ENCODE measurements at regions not wholly inside any gene's neighbourhood (a gene's known extent, or its start where the extent isn't known, plus 50 kb on each side); places are given as distances from the start of the nearest gene placed in this dataset.
"Not testable (repeated sequence)": the region's sequence is repeated elsewhere in the genome, so short reads cannot be mapped to it uniquely, and the experiment has no call there.

DNA sequence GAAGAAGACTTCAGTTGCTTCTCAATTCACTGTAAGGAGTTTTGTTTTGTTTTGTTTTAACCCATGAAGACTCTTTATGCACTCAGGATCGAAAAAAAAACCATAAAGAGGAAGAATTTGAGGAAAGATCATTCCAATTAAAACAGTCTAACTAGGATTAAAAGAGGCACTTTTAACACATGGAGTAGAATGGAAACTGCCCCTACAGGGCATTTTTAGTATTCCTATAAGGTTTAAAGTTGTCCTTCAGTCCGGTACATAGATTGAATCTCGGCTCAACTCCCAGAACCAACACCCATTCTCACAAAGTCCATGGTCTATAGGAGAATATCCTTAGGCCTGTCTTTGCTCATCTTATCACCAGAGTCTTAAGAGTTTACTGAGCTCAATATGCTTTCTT, 469.6 kb downstream of the DTWD2 start:
- no peak overlapping the region for H3K4me3 Mint-ChIP-seq

DNA sequence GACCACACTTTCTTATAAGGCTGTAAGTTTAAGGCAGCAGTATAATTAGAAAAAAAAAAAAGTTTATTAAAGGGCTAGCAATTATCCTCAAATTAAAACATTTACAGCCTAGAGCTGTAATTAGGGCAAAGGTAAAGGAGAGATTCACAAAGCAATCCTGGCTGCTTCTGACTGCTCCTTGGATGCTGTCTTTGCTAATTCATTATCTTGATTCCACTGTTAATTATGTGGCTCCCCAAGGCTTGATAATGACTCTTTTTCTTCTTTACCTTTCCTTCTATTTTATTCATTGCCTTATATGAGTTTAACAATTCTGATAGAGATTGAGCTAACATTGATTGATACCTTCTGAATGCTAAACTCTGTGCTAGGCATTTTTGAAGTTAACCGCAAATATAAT, 476.5 kb downstream of the DTWD2 start:
- ATAC-seq (replicated peaks): no peak
- no peak overlapping the region for H3K27ac Mint-ChIP-seq

More for the DNA sequence above, 469.6 kb downstream of the DTWD2 start:
- no peak overlapping the region for H3K27ac Mint-ChIP-seq
- H3K36me3 Mint-ChIP-seq (ENCODE audit: insufficient read depth): no peaks in the 10 kb centered on the region
- no peak for ATAC-seq (replicated peaks)
- H3K9me3 Mint-ChIP-seq: peaks cover 4 to 7% of the 10 kb centered on the region in 2 donors
- H3K27me3 Mint-ChIP-seq: no peaks in the 10 kb centered on the region
- no peak for DNase-seq
- H3K4me1 Mint-ChIP-seq (ENCODE audit: low read depth in 2 of 2): no peaks in the 10 kb centered on the region

DNA sequence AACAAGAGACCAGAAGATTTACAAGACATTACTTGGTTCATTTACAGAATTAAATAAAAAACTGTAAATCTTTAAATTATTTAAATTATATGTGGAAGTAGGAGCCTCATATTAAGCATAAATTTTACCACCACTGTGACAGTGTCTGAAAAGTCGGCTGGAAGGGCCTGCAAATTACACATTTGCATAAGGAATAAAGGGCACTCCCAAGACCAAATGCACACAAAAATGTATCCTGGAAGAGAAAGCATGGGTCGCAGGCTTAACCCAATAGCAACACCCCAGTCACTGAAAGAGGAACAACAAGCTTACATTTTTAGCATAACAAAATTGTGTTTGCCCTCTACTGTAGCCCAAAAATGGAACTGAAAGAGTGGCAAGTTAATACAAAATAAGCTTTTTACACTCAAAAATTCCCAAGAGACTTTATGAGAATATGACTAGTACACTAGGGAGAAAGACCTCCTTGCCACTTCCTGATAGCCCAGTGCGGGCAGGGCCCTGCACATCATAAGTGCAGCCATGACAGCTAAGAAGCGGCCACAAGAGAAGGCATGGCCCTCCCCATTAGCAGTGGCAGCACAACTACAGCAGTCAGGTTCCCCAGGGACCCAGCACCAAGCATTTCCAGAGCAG, 482.0 kb downstream of the DTWD2 start:
- no peak overlapping the region for H3K27ac Mint-ChIP-seq
- no peaks in the 10 kb centered on the region for H3K36me3 Mint-ChIP-seq (ENCODE audit: insufficient read depth)
- no peaks in the 10 kb centered on the region for H3K4me1 Mint-ChIP-seq (ENCODE audit: low read depth in 2 of 2)
- no peak for DNase-seq
- H3K27me3 Mint-ChIP-seq: no peaks in the 10 kb centered on the region
- ATAC-seq (replicated peaks): no peak
- peaks cover 8% of the 10 kb centered on the region in 2 donors for H3K9me3 Mint-ChIP-seq
- no peak overlapping the region for H3K4me3 Mint-ChIP-seq

More for the DNA sequence above, 476.5 kb downstream of the DTWD2 start:
- no peak for DNase-seq
- Mint-ChIP-seq H3K4me1 (ENCODE audit: low read depth in 2 of 2) (no peaks in the 10 kb centered on the region), H3K36me3 (ENCODE audit: insufficient read depth) (no peaks in the 10 kb centered on the region), H3K9me3 (peaks cover 1 to 4% of the 10 kb centered on the region in 2 donors), H3K4me3 (no peak overlapping the region), H3K27me3 (no peaks in the 10 kb centered on the region)

DNA sequence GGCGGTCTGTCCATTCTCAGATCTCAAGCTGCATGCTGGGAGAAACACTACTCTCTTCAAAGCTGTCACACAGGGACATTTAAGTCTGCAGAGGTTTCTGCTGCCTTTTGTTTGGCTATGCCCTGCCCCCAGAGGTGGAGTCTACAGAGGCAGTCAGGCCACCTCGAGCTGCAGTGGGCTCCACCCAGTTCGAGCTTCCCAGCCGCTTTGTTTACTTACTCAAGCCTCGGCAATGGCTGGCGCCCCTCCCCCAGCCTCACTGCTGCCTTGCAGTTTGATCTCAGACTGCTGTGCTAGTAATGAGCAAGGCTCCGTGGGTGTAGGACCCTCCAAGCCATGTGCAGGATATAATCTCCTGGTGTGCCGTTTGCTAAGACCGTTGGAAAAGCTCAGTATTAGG, 486.1 kb downstream of the DTWD2 start:
- H3K4me1 Mint-ChIP-seq (ENCODE audit: low read depth in 2 of 2); H3K9me3 Mint-ChIP-seq; H3K27ac Mint-ChIP-seq; ATAC-seq (replicated peaks); H3K4me3 Mint-ChIP-seq; H3K36me3 Mint-ChIP-seq (ENCODE audit: insufficient read depth); H3K27me3 Mint-ChIP-seq; DNase-seq: not testable (repeated sequence)

DNA sequence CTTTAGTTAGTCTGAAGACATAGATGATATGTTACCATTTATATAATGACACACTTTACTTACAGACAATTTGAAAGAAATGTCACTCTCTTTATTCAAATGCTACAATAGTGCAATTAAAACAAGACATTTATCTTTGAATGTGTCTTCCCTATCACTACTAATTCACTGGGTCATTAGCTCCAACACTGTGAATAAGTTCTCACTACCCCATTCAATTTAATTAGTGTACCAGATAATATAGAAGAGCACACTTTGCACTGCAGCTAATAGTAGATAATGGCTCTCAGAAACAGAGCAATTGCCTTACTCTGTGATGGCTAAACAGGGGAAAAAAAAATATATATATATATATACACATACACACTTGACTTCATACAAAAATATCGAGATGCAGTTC, 497.0 kb downstream of the DTWD2 start:
- H3K27ac Mint-ChIP-seq: no peak overlapping the region
- no peak overlapping the region for H3K4me3 Mint-ChIP-seq
- DNase-seq (no peak), ATAC-seq (replicated peaks) (no peak)
- H3K9me3 Mint-ChIP-seq: peaks cover 5 to 7% of the 10 kb centered on the region in 2 donors
- H3K36me3 Mint-ChIP-seq (ENCODE audit: insufficient read depth): no peaks in the 10 kb centered on the region
- no peaks in the 10 kb centered on the region for H3K27me3 Mint-ChIP-seq
- no peaks in the 10 kb centered on the region for H3K4me1 Mint-ChIP-seq (ENCODE audit: low read depth in 2 of 2)

DNA sequence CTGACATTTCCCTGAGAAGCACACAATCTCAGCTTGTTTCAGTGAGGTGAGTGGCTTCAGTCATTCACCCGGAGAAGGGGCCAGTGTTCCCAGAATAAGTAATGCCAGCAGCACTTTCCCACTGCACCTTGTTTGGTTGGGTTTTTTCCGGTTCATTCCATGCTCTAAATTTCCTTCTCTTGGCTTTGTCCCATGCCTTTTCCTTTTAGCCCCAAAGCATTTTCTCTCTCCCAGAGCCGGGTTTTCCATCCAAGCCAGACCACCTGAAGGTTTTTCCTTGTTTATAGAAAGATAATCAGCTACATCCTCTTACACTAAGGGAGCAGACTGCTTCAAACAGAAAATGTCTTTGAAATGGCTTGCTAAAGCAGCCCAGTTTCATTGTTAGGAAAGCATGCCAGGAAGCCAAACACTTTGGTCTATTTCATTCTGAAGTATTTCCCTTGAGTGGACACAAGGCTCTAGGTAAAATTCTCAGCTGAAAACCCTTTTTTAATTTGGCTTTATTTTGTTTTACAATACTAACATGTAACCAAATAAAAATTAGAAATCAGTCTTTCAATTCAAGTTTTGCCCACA, 501.6 kb downstream of the DTWD2 start:
- no peaks in the 10 kb centered on the region for H3K27me3 Mint-ChIP-seq
- DNase-seq (no peak), ATAC-seq (replicated peaks) (no peak)
- H3K9me3 Mint-ChIP-seq: peaks cover 5 to 14% of the 10 kb centered on the region in 2 donors
- no peaks in the 10 kb centered on the region for H3K36me3 Mint-ChIP-seq (ENCODE audit: insufficient read depth)
- no peaks in the 10 kb centered on the region for H3K4me1 Mint-ChIP-seq (ENCODE audit: low read depth in 2 of 2)
- H3K27ac Mint-ChIP-seq: no peak overlapping the region
- no peak overlapping the region for H3K4me3 Mint-ChIP-seq

DNA sequence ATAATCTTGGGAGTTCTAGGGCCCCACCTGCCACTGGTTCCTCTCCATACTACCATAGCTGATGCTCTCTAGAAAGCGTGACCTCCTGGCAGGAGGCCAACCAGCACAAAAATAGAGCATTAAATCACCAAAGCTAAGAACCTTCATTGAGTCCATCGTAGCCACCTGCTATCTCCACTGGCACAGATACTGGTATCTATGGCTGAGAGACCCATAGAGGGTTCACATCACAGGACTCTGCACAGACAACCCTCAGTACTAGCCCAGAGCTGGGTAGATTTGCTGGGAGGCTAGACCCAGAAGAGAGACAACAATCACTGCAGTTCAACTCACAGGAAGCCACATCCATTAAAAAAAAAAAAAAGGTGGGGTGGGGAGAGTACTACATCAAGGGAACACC, 509.1 kb downstream of the DTWD2 start:
- DNase-seq: no peak
- no peaks in the 10 kb centered on the region for H3K27me3 Mint-ChIP-seq
- H3K9me3 Mint-ChIP-seq: peaks cover 11 to 14% of the 10 kb centered on the region in 2 donors
- H3K27ac Mint-ChIP-seq: no peak overlapping the region
- ATAC-seq (replicated peaks): no peak
- no peak overlapping the region for H3K4me3 Mint-ChIP-seq
- H3K4me1 Mint-ChIP-seq (ENCODE audit: low read depth in 2 of 2): no peaks in the 10 kb centered on the region
- H3K36me3 Mint-ChIP-seq (ENCODE audit: insufficient read depth): no peaks in the 10 kb centered on the region

DNA sequence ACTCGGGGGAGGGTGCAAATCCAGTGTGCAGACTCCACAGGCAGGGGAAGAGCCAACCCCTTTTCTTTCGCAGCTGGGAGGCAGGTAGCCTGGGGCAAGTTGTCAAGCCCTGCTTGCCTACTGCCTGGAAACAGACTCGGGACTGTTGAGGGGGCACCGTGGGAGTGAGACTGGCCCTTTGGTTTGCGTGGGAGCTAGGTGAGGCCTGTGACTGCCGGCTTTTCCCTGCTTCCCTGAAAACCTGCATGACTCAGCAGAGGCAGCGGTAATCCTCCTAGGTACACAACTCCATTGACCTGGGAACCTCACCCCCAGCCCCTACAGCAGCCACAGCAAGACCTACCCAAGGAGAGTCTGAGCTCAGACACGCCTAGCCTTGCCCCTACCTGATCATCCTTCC, 509.5 kb downstream of the DTWD2 start:
- peaks cover 11 to 14% of the 10 kb centered on the region in 2 donors for H3K9me3 Mint-ChIP-seq
- DNase-seq (no peak), ATAC-seq (replicated peaks) (no peak)
- no peaks in the 10 kb centered on the region for H3K4me1 Mint-ChIP-seq (ENCODE audit: low read depth in 2 of 2)
- no peaks in the 10 kb centered on the region for H3K27me3 Mint-ChIP-seq
- H3K36me3 Mint-ChIP-seq (ENCODE audit: insufficient read depth): no peaks in the 10 kb centered on the region
- H3K27ac Mint-ChIP-seq: no peak overlapping the region
- H3K4me3 Mint-ChIP-seq: no peak overlapping the region

DNA sequence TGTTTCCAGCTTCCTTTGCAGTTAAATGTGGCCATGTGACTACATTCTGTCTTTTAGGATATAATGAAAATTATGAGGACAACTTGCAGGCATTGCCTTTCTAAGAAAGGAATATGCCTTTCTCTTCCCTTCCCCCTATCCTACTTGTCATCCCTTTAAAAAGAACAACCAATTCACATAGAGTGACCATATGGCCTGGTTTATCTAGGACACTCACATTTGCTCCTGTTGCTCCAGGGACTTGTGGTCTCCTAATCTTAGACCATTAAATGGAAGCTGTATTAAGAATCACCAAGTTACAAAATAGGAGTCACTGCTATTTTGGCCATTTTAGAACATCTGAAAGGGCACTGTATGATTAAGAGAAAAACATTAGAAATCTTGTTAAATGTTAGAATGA, 520.3 kb downstream of the DTWD2 start:
- Mint-ChIP-seq H3K4me3 (no peak overlapping the region), H3K9me3 (peaks cover 0 to 12% of the 10 kb centered on the region in 2 donors), H3K4me1 (ENCODE audit: low read depth in 2 of 2) (no peaks in the 10 kb centered on the region), H3K36me3 (ENCODE audit: insufficient read depth) (peaks cover 3% of the 10 kb centered on the region), H3K27ac (no peak overlapping the region), H3K27me3 (no peaks in the 10 kb centered on the region)
- ATAC-seq (replicated peaks) (no peak), DNase-seq (no peak)

DNA sequence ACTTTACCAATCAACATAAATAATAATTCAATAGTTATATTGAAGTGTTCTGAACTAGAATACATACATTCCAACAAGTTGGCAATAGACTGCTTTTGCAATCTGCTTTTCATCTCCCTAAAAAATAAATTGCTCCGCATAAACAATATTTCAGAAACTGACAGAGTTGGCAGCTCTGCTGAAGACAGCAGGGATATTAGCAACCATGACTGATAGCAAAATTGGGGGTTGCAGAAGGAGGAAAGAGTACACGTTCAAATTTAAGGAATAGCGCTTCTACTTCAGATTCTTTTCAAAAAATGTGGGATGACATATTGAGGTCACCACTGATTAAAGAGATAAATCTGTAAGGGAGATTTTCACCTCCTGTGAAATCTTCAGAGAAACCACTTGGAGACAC, 521.2 kb downstream of the DTWD2 start:
- DNase-seq (no peak), ATAC-seq (replicated peaks) (no peak)
- Mint-ChIP-seq H3K9me3 (peaks cover 0 to 12% of the 10 kb centered on the region in 2 donors), H3K27me3 (no peaks in the 10 kb centered on the region), H3K36me3 (ENCODE audit: insufficient read depth) (peaks cover 3% of the 10 kb centered on the region), H3K4me1 (ENCODE audit: low read depth in 2 of 2) (no peaks in the 10 kb centered on the region), H3K4me3 (no peak overlapping the region), H3K27ac (no peak overlapping the region)

DNA sequence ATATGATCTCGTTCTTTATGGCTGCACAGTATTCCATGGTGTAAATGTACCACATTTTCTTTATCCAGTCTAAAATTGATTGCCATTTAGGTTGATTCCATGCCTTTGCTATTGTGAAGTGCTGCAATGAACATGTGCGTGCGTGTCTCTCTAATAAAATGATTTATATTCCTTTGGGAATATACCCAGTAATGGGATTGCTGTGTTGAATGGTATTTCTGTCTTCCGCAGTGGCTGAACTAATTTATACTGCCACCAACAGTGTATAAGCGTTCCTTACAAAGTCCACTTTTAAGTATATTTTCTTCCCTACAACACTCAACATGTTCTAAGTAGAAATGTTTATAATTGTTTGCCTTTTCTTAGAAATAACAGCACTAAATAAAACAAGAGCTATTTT, 521.9 kb downstream of the DTWD2 start:
- no peaks in the 10 kb centered on the region for H3K27me3 Mint-ChIP-seq
- DNase-seq (no peak), ATAC-seq (replicated peaks) (no peak)
- H3K27ac Mint-ChIP-seq: no peak overlapping the region
- H3K9me3 Mint-ChIP-seq: peaks cover 0 to 17% of the 10 kb centered on the region in 2 donors
- no peak overlapping the region for H3K4me3 Mint-ChIP-seq
- H3K4me1 Mint-ChIP-seq (ENCODE audit: low read depth in 2 of 2): no peaks in the 10 kb centered on the region
- peaks cover 3% of the 10 kb centered on the region for H3K36me3 Mint-ChIP-seq (ENCODE audit: insufficient read depth)

DNA sequence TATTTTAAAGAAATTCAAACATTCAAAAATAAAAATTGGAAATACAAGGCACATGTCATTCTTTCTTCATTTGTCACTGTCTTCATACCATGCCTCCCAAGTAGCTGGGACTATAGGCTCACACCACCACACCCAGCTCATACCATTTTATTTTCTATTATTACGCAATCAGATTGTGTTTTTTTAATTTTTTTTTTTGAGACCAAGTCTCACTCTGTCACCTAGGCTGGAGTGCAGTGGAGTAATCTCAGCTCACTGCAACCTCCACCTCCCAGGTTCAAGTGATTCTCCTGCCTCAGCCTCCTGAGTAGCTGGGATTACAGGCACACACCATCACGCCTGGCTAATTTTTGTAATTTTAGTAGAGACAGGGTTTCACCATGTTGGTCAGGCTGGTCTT, 526.1 kb downstream of the DTWD2 start:
- not testable (repeated sequence) for H3K36me3 Mint-ChIP-seq (ENCODE audit: insufficient read depth); H3K4me3 Mint-ChIP-seq; H3K4me1 Mint-ChIP-seq (ENCODE audit: low read depth in 2 of 2); H3K27ac Mint-ChIP-seq; DNase-seq; ATAC-seq (replicated peaks); H3K27me3 Mint-ChIP-seq
- H3K9me3 Mint-ChIP-seq: peaks cover 0 to 15% of the 10 kb centered on the region in 2 donors

DNA sequence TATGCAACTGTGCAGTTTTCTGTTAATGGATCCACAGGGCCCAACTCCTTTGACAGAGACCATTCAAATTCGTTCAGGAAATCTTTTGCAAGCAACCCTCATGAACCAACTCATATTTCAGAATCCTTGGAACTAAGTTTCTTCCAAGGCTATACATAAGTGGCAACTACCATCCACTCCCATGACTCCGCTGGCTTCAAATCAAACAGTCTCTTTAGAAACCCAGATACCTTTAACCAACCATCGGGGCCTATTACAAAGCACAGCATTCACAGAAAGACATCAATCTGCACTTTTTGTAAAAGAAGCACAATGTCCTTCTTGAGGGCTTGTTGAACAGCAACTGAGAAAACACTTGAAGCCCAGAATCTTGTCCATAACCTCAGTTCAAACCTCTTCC, 526.9 kb downstream of the DTWD2 start:
- Mint-ChIP-seq H3K36me3 (ENCODE audit: insufficient read depth) (no peaks in the 10 kb centered on the region), H3K27me3 (no peaks in the 10 kb centered on the region), H3K4me3 (no peak overlapping the region), H3K9me3 (peaks cover 0 to 15% of the 10 kb centered on the region in 2 donors), H3K4me1 (ENCODE audit: low read depth in 2 of 2) (no peaks in the 10 kb centered on the region), H3K27ac (no peak overlapping the region)
- ATAC-seq (replicated peaks) (no peak), DNase-seq (no peak)

DNA sequence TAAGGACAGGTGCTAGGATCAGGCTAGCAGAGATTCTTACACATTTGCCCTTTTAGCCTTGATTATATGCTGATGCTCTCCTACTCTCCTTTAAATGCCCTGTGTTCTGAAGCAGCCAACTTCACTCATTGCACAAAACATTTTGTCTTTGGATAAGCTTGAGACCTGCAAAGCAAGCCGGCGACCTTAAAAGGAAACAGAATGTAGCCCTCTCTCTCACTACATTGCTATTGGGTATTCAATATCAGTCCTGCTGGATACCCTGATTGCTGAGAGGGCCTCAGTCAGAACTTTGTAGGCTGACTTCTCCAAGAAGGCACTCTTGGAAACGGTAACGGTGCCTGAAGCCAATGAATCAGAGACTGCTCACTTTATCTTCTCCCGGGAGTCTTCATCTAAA, 528.9 kb downstream of the DTWD2 start:
- no peak overlapping the region for H3K4me3 Mint-ChIP-seq
- H3K36me3 Mint-ChIP-seq (ENCODE audit: insufficient read depth): no peaks in the 10 kb centered on the region
- ATAC-seq (replicated peaks): no peak
- no peaks in the 10 kb centered on the region for H3K4me1 Mint-ChIP-seq (ENCODE audit: low read depth in 2 of 2)
- peaks cover 0 to 14% of the 10 kb centered on the region in 2 donors for H3K9me3 Mint-ChIP-seq
- H3K27ac Mint-ChIP-seq: no peak overlapping the region
- no peak for DNase-seq
- H3K27me3 Mint-ChIP-seq: no peaks in the 10 kb centered on the region
